HG03039 (cell line): ENCODE measurements at regions not wholly inside any gene's neighbourhood (a gene's known extent, or its start where the extent isn't known, plus 50 kb on each side); places are given as distances from the start of the nearest gene placed in this dataset.
"Not testable (repeated sequence)": the region's sequence is repeated elsewhere in the genome, so short reads cannot be mapped to it uniquely, and the experiment has no call there.

Source experiments
- ATAC-seq: cut with Tn5 transposase; IDR thresholded peaks from one replicate; pipeline ENCODE4 v1.9.1; 2021; ENCODE audit warnings: mild to moderate bottlenecking, moderate library complexity; ENCODE audit not compliant: unreplicated experiment

DNA sequence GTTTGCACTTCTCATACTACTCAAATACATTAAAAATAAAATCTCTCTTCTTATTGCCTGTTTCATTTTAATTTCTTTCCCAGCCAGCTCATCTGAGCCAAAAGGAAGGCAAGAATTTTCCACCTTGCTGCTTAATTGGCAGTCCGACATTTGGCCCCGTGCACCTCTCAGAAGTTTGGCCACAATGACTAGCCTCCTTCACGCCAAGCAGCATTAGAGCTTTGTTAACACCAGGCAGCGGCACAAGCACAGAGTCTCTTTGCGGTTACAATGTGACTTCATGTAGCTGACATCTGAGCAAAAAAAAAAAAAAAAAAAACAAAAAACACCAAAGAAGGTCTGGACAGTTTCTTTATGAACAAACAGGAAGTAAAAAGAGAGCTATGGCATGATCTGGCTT lies 248.9 kb downstream of the OSR1 start:
- ATAC-seq: no peak

DNA sequence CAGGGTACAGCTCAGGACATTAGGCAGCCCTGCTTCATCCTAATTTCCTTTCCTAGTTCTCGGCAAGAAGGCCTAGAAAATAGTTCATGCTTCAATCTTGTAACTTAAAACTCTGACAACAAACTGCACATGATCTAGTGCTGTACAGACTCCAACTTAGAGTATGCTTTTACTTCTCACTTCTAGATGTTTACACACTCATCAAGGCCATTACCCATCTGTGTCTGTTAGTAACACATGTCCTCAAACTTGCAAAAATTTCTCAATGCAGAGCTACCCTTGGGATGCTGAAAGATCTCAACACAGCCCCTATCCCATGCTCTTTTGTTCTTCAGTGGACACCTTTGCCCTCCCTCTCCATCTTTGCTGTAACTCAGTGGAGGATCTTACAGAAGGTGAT lies 252.0 kb downstream of the OSR1 start:
- ATAC-seq: no peak

GRCh38 chr2:19104503-19104902 lies 253.9 kb downstream of the OSR1 start:
- no peak for ATAC-seq

DNA sequence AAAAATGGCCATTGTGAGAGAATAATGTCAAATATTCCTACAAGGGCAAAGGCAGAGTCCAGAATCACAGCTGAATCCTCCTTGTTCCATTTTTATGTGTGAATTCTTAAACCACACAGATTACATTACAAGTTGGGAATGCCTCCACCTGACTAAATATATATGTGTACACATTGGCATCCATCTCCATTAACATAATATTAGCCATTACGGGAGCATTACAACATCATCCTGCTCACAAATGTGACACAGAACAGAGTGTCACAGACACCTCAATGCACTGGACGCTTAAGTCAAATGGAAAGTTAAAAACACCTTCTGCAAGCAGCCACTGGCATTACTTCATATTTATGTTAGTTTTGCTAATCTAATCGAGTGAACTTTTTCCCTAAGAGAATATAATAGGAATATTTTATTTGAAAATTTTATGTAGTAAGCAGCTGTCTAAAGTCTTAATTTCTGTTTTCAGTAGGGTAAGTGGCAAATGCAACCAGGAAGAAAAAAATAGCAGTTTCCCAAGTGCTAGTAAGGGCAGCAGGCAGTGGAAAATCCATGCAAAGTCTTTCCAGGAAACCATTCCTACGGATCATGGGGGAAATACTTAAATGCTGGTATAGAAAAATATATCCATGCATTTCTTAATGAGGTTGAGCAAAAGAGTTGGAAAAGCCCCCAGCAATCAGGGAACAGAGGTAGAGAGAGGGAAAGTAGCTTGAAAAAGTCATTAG lies 255.6 kb downstream of the OSR1 start:
- no peak for ATAC-seq

DNA sequence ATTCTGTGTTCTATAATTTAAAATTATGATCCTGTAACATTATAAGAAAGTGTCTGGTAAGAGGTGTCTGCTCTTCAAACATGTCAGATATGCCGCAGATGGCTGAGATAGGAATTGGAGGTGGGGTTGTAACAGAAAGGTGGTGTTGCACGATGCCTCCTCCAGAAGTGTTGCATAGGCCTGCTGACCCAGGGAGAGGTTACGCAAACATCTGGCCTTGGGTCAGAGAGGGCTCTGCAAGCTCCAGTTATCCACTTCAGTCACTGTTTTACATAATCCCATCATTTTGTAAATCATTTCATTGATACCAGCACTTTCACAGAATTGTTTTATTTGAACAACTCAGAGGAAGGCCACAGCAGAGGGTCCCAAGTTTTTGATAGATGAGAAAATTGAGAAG lies 256.5 kb downstream of the OSR1 start:
- ATAC-seq: no peak

GRCh38 chr2:19100570-19100969 lies 257.9 kb downstream of the OSR1 start:
- ATAC-seq: no peak

GRCh38 chr2:19099181-19099580 lies 259.2 kb downstream of the OSR1 start:
- no peak for ATAC-seq

- no peak for ATAC-seq
These were observed 259.8 kb downstream of the OSR1 start for GRCh38 chr2:19098467-19099160.

DNA sequence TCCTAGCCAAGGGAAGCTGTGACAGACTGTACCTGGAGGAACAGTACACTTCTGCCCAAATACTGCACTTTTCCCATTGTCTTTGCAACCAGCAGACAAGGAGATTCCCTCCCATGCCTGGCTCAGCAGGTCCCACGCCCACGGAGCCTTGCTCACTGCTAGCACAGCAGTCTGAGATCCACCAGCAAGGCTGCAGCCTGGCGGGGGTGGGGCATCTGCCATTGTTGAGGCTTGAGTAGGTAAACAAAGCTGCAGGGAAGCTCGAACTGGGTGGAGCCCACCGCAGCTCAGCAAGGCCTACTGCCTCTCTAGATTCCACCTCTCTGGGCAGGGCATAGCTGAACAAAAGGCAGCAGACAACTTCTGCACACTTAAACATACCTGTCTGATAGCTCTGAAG lies 268.9 kb downstream of the OSR1 start:
- not testable (repeated sequence) for ATAC-seq

DNA sequence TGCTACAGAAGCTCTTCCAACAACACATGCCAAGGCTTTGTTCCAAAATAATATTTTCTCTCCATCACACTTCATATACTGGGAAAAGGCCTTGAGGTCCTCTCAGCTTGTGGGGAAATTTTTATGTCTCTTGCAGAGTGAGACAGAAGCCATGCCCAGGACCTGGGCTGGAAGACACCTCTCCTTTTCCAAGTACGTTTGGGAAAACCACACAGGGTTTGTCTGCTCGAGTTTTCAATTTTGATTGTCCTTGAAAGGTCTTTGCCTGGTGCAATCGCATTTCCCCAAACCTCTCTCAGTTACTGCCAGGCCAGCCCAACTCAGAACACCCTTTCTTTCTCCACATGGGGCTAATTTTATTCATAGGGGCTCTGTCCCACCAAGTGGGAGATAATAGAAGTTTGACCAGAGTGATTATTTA lies 272.2 kb downstream of the OSR1 start:
- ATAC-seq: no peak

- no peak for ATAC-seq
These were observed 279.7 kb downstream of the OSR1 start for GRCh38 chr2:19078709-19079108.

DNA sequence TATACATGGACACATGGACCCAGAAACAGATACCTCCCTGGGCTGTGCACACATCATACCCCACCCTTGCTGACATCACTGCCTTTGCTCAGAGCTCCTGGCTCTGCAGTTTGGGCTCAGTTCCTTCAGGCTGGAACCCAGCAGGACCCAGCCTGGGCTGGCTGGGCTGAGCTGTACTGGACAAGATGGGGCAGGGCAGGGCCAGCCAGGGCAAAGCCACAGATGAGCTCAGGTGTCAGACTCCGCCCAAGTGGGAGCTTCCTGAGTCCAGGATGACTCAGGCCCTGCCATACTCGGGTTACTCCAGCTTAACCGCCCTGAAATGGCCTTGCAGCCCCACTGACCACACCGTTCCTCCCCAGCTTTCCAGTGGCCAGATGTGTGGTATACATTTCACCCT lies 284.9 kb downstream of the OSR1 start:
- ATAC-seq: no peak

DNA sequence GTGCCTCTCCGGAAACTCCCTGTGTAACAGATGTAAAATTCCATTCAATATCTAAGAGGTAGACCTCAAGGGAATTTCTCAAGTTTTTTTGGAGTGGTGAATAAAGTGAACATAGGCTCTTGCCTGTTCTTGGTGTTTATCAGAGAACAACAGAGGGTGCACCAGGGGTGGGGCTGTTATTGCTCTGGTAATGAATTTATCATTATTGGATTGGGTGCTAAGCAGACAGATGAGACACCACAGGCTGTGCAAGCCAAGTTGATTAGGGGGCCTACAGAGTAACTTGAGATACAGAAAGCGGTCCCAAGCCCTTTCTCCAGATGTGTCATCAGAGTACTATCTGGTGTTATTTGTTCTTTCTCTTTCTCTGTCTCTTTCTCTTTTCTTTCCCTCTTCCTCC lies 286.3 kb downstream of the OSR1 start:
- no peak for ATAC-seq

- no peak for ATAC-seq
These were observed 287.5 kb downstream of the OSR1 start for GRCh38 chr2:19070886-19071285.

GRCh38 chr2:19068206-19068605 lies 290.2 kb downstream of the OSR1 start:
- ATAC-seq: no peak

- no peak for ATAC-seq
These were observed 296.1 kb downstream of the OSR1 start for GRCh38 chr2:19062370-19062769.

GRCh38 chr2:19059076-19059475 lies 299.3 kb downstream of the OSR1 start:
- no peak for ATAC-seq

DNA sequence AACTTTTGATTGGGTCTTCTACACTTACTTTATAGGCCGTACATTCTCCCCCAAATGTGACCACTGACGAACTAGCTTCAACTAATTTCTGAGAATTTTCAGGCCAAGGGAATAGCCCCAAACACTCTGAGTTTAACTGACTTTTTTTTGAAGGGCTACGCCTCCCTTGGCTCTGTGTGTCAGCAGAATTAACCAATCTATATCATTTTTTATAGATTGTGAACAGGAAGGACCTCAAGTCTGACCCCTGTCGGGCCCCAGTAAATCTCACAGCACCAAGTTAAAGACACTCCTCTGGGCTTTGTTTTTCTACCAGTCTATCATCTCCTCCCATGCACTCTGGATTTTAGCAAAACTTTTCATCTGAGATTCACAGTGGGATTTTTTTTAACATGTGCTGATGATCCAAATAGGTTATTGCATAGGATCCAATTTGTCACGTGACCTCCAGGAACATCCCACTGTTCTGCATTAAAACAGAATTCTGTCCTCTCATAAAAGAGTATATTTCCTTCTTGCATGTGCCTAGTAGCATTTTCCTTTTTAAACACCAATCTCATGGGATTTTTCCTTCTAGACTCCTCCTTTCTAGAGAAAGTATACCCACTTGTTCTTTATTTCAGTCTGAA lies 307.1 kb downstream of the OSR1 start:
- no peak for ATAC-seq

DNA sequence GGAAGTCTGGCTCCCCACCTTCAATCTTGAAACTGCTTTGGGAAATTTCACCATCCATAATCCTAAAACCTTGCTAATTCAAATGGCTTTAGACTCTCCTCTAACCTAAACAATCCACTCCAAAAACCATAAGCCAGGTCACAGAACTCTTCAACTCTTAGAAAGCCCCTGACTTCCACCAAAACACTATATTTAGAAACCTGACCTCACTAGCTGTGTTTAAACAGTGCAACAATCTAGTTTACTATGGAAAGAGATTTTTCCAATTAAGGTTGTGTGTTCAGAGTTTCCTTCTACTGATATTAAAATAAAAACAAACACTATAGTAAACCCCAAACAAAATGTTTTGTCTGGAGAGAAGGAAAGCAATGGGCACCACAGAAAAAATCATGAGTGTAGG lies 308.1 kb downstream of the OSR1 start:
- no peak for ATAC-seq

DNA sequence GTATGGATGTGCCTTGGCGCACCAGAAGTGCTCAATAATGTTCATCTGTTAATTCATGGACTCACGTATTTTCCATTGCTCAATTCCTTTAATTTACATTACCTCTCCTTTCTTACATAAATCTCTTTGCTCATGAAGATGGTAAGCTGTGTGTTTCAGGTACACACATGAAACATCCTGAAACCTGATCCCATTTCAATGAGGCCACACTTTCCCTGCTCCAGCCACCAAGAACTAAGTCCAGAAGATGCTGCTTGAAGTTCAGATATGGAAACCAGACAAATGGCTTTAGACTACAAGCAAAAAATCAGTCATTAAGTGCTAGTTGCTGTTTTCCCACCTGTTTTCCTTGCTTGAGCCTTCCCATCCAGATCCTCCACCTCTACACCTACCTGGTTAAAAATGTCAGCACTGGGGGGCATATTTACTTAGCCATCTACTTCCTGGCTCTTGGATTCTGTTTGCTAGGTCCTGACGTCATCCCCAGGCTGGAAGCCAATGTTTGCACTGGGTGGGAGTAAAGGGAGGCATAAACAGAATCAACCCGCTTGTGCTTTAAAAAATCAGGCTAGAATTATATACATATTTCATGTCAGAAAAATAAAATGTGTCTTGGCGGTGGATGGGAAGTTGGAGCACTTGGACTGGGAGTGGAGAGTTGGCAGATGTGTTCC lies 309.7 kb downstream of the OSR1 start:
- no peak for ATAC-seq

GRCh38 chr2:19046986-19047780 lies 311.2 kb downstream of the OSR1 start:
- ATAC-seq: no peak
